ENCODE measurements at regions not wholly inside any gene's neighbourhood (a gene's known extent, or its start where the extent isn't known, plus 50 kb on each side); places are given as distances from the start of the nearest gene placed in this dataset.

DNA sequence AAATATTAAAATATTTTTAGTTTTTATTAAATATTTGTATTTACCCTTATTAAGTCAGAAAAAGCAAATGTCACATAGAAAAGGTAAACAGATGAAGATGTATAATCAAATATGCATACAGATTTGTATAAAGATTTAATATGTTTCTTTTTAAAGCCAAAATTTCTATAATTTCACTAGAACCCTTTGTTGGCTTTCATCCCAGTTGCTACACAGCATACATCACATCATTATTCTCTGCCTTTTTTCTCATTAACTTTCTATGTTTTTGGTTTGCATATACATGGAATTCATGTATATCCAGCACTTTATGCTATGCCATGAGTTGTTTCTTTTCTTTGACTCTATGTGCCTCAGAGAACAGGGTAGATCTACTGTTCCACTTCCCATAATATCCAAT is 957.9 kb upstream of the ADGRL2 start:
- Histone ChIP-seq H3K9me3 (no peaks in the 10 kb centered on the region), H3K27me3 (no peaks in the 10 kb centered on the region), H3K27ac (no peak overlapping the region), H3K36me3 (no peaks in the 10 kb centered on the region), H3K4me3 (ENCODE audit: low read depth in 1 of 2, low read length in 1 of 2) (no peak overlapping the region), H3K4me1 (ENCODE audit: control insufficient read depth in 1 of 2, insufficient read depth in 1 of 2, low read depth in 1 of 2, low read length in 1 of 2) (no peaks in the 10 kb centered on the region)
- TF ChIP-seq, protein P1, sequence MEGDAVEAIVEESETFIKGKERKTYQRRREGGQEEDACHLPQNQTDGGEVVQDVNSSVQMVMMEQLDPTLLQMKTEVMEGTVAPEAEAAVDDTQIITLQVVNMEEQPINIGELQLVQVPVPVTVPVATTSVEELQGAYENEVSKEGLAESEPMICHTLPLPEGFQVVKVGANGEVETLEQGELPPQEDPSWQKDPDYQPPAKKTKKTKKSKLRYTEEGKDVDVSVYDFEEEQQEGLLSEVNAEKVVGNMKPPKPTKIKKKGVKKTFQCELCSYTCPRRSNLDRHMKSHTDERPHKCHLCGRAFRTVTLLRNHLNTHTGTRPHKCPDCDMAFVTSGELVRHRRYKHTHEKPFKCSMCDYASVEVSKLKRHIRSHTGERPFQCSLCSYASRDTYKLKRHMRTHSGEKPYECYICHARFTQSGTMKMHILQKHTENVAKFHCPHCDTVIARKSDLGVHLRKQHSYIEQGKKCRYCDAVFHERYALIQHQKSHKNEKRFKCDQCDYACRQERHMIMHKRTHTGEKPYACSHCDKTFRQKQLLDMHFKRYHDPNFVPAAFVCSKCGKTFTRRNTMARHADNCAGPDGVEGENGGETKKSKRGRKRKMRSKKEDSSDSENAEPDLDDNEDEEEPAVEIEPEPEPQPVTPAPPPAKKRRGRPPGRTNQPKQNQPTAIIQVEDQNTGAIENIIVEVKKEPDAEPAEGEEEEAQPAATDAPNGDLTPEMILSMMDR (IDR thresholded peaks at IDR 0.05) = no peak

DNA sequence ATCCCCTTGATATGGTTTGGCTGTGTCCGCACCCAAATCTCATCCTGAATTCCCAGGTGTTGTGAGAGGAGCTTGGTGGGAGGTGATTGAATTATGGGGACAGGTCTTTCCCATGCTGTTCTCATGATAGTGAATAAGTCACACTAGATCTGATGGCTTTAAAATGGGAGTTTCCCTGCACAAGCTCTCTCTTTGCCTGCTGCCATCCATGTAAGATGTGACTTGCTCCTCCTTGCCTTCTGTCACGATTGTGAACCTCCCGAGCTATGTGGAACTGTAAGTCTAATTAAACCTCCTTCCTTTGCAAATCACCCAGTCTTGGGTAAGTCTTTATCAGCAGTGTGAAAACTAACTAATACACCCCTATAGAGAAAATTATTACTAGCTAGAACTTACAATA is 959.5 kb upstream of the ADGRL2 start:
- H3K4me1 ChIP-seq (ENCODE audit: control insufficient read depth in 1 of 2, insufficient read depth in 1 of 2, low read depth in 1 of 2, low read length in 1 of 2) = no peaks in the 10 kb centered on the region
- H3K36me3 ChIP-seq = no peaks in the 10 kb centered on the region
- no peak overlapping the region for H3K4me3 ChIP-seq (ENCODE audit: low read depth in 1 of 2, low read length in 1 of 2)
- no peaks in the 10 kb centered on the region for H3K9me3 ChIP-seq
- TF ChIP-seq, protein P1 (IDR thresholded peaks at IDR 0.05) = no peak
- no peak overlapping the region for H3K27ac ChIP-seq
- H3K27me3 ChIP-seq = no peaks in the 10 kb centered on the region

DNA sequence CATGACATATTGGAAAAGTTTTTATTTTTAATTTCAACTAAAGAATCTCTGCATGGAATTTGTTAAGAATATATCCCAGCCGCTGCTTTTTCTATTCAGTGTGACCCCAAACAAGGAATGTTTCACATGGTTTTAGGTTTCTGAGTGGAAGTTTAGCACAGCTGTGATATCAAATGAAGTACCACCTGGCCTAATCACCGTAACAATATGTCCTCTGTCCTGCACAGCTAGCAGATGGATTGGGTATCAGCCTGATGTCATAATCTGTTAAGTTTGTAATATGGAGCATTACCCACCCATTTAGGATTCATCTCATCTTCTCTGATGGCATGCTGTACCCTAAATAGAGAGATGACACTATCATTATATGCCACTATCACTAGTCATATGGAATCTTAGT is 963.7 kb upstream of the ADGRL2 start:
- TF ChIP-seq, protein P1 (IDR thresholded peaks at IDR 0.05) = no peak
- Histone ChIP-seq H3K27ac (no peak overlapping the region), H3K27me3 (no peaks in the 10 kb centered on the region), H3K9me3 (no peaks in the 10 kb centered on the region), H3K36me3 (no peaks in the 10 kb centered on the region), H3K4me1 (ENCODE audit: control insufficient read depth in 1 of 2, insufficient read depth in 1 of 2, low read depth in 1 of 2, low read length in 1 of 2) (no peaks in the 10 kb centered on the region), H3K4me3 (ENCODE audit: low read depth in 1 of 2, low read length in 1 of 2) (no peak overlapping the region)

DNA sequence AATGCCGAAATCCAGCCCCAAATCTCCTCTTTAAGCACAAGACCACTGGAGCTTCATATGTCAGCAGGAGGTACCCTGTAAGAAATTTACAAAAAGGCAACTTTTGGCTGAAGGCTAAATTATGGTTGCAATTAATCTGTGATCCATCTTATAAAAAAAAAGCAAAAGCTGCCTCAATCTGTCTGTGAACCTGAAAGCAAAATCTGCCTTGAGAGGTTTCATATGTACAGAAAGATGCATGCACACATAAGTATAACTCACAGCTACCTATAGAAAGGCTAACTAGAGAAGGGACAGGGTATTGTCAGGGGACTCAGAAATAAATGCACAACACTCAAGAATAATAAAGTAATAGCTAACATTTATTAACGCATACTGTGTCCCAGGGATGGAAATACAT is 964.2 kb upstream of the ADGRL2 start:
- TF ChIP-seq, protein P1 (IDR thresholded peaks at IDR 0.05) = no peak
- Histone ChIP-seq H3K4me1 (ENCODE audit: control insufficient read depth in 1 of 2, insufficient read depth in 1 of 2, low read depth in 1 of 2, low read length in 1 of 2) (no peaks in the 10 kb centered on the region), H3K27me3 (no peaks in the 10 kb centered on the region), H3K36me3 (no peaks in the 10 kb centered on the region), H3K4me3 (ENCODE audit: low read depth in 1 of 2, low read length in 1 of 2) (no peak overlapping the region), H3K27ac (no peak overlapping the region), H3K9me3 (no peaks in the 10 kb centered on the region)

DNA sequence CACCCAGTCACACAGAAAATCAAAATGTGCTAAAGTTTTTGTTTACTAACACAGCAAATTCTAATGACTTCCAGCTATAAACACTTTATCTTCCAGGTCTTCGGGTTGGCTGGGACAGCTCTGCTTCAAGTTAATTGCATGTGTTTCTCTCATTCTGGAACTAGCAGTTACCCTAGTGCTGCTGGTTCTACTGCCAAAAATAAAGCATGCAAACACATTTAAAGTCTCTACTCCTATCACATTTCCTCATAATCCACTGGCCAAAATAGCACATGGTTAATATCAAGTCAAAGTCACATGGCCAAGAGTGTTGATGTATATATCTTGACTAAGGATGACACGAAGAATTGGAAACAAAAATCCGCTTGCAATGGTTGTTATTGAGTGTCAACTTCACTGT is 973.1 kb upstream of the ADGRL2 start:
- H3K4me1 ChIP-seq (ENCODE audit: control insufficient read depth in 1 of 2, insufficient read depth in 1 of 2, low read depth in 1 of 2, low read length in 1 of 2) = no peaks in the 10 kb centered on the region
- H3K27me3 ChIP-seq = no peaks in the 10 kb centered on the region
- TF ChIP-seq, protein P1 (IDR thresholded peaks at IDR 0.05) = no peak
- no peaks in the 10 kb centered on the region for H3K36me3 ChIP-seq
- no peak overlapping the region for H3K4me3 ChIP-seq (ENCODE audit: low read depth in 1 of 2, low read length in 1 of 2)
- H3K9me3 ChIP-seq = no peaks in the 10 kb centered on the region
- H3K27ac ChIP-seq = no peak overlapping the region

DNA sequence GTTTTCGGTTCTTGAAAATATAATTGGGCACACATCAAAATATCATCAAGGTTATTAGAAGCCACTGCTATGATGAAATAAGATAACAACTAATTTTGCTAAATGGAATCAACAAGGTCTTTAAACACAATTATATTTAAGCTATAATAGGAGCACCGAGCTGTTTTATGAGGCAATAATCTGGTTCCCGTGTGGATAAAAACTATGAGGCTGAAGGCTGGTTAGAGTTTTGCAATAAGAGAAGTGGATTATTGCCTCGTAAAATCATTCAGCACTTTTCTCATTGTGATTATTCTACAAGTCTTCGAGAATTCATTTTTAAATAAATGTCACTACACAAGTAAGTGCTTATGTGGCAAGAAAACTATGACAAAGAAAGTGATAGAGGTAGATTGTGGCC is 975.7 kb upstream of the ADGRL2 start:
- H3K9me3 ChIP-seq = no peaks in the 10 kb centered on the region
- H3K4me1 ChIP-seq (ENCODE audit: control insufficient read depth in 1 of 2, insufficient read depth in 1 of 2, low read depth in 1 of 2, low read length in 1 of 2) = no peaks in the 10 kb centered on the region
- H3K27me3 ChIP-seq = no peaks in the 10 kb centered on the region
- no peaks in the 10 kb centered on the region for H3K36me3 ChIP-seq
- no peak overlapping the region for H3K27ac ChIP-seq
- TF ChIP-seq, protein P1 (IDR thresholded peaks at IDR 0.05) = no peak
- H3K4me3 ChIP-seq (ENCODE audit: low read depth in 1 of 2, low read length in 1 of 2) = no peak overlapping the region

Data from neutrophil (primary cell).